Uterus (tissue), 2 donors: ENCODE measurements at regions not wholly inside any gene's neighbourhood (a gene's known extent, or its start where the extent isn't known, plus 50 kb on each side); places are given as distances from the start of the nearest gene placed in this dataset.

ENCODE experiments used
- POLR2A ChIP-seq, 2 donors: fragments of 450-650 bp; IDR thresholded peaks; one replicate each; pipeline ENCODE4 v1.6.1; 2016; ENCODE audit warnings: antibody characterized with exemption in 2 of 2, mild to moderate bottlenecking in 1 of 2, moderate library complexity in 1 of 2
- TF ChIP-seq, protein P1 (sequence below), 4 experiments: fragments of 200-600 bp in 2 of 4; fragments of 450-650 bp in 2 of 4; sonication (generic) in 2 of 4; IDR thresholded peaks; one replicate each; pipeline ENCODE4 v1.5.1; 2016 to 2019; ENCODE audit warnings: antibody characterized with exemption in 4 of 4, mild to moderate bottlenecking in 2 of 4, moderate library complexity in 1 of 4

DNA sequence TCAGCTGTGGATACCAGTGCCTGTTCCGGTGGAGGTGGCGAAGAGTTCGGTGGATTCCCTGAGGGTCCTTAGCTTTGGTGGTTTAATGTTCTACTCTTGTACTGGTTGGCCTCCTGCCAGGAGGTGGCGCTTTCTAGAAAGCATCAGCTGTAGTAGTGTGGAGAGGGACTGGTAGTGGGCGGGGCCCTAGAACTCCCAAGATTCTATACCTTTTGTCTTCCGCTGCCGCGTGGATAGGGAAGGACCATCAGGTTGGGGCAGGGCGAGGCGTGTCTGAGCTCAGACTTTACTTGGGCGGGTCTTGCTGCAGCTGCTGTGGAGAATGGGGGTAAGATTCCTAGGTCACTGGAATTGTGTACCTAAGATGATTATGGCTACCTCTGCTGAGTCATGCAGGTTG, 390.3 kb downstream of the FAM47A start:
- no peak for TF ChIP-seq POLR2A (IDR thresholded peaks at IDR 0.05)
- TF ChIP-seq, protein P1, sequence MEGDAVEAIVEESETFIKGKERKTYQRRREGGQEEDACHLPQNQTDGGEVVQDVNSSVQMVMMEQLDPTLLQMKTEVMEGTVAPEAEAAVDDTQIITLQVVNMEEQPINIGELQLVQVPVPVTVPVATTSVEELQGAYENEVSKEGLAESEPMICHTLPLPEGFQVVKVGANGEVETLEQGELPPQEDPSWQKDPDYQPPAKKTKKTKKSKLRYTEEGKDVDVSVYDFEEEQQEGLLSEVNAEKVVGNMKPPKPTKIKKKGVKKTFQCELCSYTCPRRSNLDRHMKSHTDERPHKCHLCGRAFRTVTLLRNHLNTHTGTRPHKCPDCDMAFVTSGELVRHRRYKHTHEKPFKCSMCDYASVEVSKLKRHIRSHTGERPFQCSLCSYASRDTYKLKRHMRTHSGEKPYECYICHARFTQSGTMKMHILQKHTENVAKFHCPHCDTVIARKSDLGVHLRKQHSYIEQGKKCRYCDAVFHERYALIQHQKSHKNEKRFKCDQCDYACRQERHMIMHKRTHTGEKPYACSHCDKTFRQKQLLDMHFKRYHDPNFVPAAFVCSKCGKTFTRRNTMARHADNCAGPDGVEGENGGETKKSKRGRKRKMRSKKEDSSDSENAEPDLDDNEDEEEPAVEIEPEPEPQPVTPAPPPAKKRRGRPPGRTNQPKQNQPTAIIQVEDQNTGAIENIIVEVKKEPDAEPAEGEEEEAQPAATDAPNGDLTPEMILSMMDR (IDR thresholded peaks at IDR 0.05) = no peak
